Central memory CD8-positive, alpha-beta T cell (primary cell): ENCODE measurements at regions not wholly inside any gene's neighbourhood (a gene's known extent, or its start where the extent isn't known, plus 50 kb on each side); places are given as distances from the start of the nearest gene placed in this dataset.
"Not testable (repeated sequence)": the region's sequence is repeated elsewhere in the genome, so short reads cannot be mapped to it uniquely, and the experiment has no call there.

Experiments used
- ATAC-seq: fragments of 150-1000 bp; cut with Tn5 transposase; replicated peaks from 2 replicates; pipeline ENCODE4 v1.10.0; 2022; ENCODE audit warnings: mild to moderate bottlenecking, moderate FRiP score, moderate number of reproducible peaks; ENCODE audit not compliant: poor library complexity, severe bottlenecking; ENCODE audit errors: extremely low read depth
- DNase-seq, 2 donors: peaks; one replicate each; pipeline ENCODE4 v3.0.0; 2021; ENCODE audit warnings: low spot score in 2 of 2
- H3K27ac Mint-ChIP-seq: one replicate; pipeline ENCODE4 v1.8.0; 2022; ENCODE audit warnings: low read depth, mild to moderate bottlenecking, moderate library complexity, mixed read lengths
- H3K27me3 Mint-ChIP-seq: one replicate; pipeline ENCODE4 v1.8.0; 2022; ENCODE audit warnings: mixed read lengths
- H3K36me3 Mint-ChIP-seq: one replicate; pipeline ENCODE4 v1.8.0; 2022; ENCODE audit warnings: mild to moderate bottlenecking, moderate library complexity, mixed read lengths; ENCODE audit not compliant: insufficient read depth
- H3K4me1 Mint-ChIP-seq: one replicate; pipeline ENCODE4 v1.8.0; 2022; ENCODE audit warnings: mixed read lengths
- H3K4me3 Mint-ChIP-seq: one replicate; pipeline ENCODE4 v1.8.0; 2022; ENCODE audit warnings: mild to moderate bottlenecking, moderate library complexity, mixed read lengths
- H3K9me3 Mint-ChIP-seq: one replicate; pipeline ENCODE4 v1.8.0; 2022; ENCODE audit warnings: mixed read lengths

DNA sequence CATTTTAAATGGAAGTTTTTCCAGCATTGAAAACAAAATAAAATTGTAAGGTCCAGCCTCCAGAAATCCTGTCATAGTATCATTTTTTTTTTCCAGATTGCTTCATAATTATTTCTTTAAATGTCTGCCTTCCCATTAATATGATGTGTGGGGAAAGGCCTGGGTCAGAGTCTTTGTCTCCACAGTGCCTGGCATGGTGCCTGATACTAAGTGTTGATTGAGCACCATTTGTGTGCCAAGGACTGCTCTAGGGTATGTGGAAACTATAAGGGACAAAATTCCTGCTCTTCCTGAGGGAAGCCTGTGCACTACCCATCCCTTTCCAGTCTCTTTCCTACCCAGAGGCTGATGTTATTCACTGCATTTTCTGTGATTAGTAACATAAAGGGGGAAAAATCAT, 53.1 kb upstream of the BEND4 start:
- no peak for ATAC-seq
- Mint-ChIP-seq H3K4me1 (no peaks in the 10 kb centered on the region), H3K36me3 (peaks cover 3% of the 10 kb centered on the region), H3K9me3 (no peaks in the 10 kb centered on the region), H3K27ac (no peak overlapping the region), H3K27me3 (peaks cover 22% of the 10 kb centered on the region), H3K4me3 (no peak overlapping the region)
- DNase-seq, result no peak

DNA sequence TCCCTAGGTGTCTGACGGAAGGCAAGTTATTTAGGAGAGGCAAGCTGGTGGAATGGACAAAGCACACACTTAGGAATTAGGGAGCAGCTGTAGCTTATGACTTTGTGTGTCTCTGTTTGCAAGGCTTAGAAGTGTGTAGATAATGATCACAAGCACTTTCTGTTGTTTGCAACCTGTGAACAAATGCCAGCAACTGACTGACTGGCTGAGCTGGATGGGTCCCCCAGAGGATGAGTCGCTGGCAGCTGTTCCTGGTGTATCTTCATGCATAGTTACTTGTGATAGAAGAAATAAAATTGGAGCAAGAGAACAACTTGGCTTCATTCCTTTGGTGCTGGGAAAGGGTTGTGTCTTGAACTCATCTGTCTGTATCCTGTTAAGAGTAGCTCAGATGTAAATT, 64.2 kb upstream of the BEND4 start:
- Mint-ChIP-seq H3K27ac (no peak overlapping the region), H3K4me1 (no peaks in the 10 kb centered on the region), H3K4me3 (no peak overlapping the region), H3K36me3 (peaks cover 1% of the 10 kb centered on the region), H3K9me3 (no peaks in the 10 kb centered on the region), H3K27me3 (peaks cover 16% of the 10 kb centered on the region)
- ATAC-seq (no peak), DNase-seq (no peak)

DNA sequence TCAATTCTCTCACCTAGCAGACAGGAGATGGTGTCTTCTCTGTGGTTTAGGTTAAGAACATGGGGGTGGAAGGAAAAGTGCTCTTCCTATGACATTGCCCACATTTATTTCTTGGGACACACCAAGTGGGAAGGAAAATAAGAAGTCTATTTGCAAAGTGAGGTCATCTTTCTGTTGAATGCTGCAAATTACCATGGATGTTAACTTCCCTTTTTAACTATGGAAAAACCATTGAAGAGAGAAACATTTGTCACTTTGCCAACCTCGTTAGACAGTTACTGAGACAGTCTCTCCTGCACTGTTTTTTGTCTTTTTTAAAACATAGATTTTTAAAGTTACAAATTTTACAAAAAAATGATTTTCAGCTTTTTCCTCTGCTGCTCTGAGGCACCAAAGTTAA, 72.8 kb upstream of the BEND4 start:
- peaks cover 21% of the 10 kb centered on the region for H3K27me3 Mint-ChIP-seq
- H3K4me3 Mint-ChIP-seq, result no peak overlapping the region
- DNase-seq, result no peak
- H3K36me3 Mint-ChIP-seq, result peaks cover 2% of the 10 kb centered on the region
- H3K9me3 Mint-ChIP-seq, result no peaks in the 10 kb centered on the region
- H3K4me1 Mint-ChIP-seq, result no peaks in the 10 kb centered on the region
- ATAC-seq, result no peak
- no peak overlapping the region for H3K27ac Mint-ChIP-seq

DNA sequence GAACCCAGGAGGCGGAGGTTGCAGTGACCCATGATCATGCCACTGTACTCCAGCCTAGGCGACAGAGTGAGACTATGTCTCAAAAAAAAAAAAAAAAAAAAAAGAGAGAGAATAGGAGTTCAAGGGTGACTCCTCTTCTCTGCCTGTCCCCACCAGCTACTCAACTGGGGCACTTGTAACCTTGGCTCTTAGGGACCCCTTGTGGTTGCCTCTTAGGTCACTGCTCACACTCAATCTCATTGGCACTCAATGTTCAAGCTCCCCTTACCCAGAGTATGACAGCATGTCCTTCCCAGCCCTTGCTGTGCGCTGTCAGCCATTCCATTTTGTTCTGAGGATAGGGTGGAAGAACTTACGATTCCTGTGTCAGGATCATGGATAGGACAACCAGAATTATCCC, 82.4 kb upstream of the BEND4 start:
- no peaks in the 10 kb centered on the region for H3K27me3 Mint-ChIP-seq
- ATAC-seq (no peak), DNase-seq (no peak)
- H3K4me1 Mint-ChIP-seq, result no peaks in the 10 kb centered on the region
- H3K4me3 Mint-ChIP-seq, result no peak overlapping the region
- H3K9me3 Mint-ChIP-seq, result no peaks in the 10 kb centered on the region
- no peaks in the 10 kb centered on the region for H3K36me3 Mint-ChIP-seq
- H3K27ac Mint-ChIP-seq, result no peak overlapping the region

DNA sequence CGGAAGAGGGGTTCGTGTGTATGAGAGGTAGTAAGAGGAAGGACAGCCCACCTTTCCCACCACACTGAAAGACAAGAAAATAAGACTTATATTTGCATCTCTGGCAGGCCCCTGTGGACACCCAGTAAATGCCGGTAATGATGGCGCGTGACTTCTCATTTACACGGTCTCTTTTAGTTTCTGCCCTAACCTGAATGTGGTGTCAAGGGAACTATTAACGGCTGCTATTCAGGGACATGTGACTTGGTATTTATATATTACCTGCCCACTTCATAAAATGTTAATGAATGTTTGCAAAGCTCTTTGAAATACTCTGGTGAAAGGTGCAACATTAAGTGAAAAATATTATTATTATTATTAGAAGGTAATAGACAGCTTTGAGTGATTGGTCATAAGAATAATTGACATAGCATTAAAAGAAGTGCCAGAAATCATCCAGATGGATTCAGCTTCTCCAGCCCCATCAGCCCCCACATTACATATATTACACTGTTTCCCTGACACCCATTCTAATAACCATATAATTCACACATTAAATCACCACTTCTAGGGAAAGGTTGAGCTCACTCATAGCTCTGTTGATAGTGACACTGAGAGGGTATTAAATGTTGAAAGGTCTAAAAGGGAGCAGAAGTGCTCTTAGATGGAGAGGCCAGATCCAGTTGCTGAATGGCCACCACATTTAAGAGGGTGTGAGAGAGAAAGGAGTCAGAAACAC, 83.0 kb upstream of the BEND4 start:
- H3K36me3 Mint-ChIP-seq, result no peaks in the 10 kb centered on the region
- ATAC-seq (no peak), DNase-seq (no peak)
- H3K9me3 Mint-ChIP-seq, result no peaks in the 10 kb centered on the region
- H3K27me3 Mint-ChIP-seq, result no peaks in the 10 kb centered on the region
- H3K4me3 Mint-ChIP-seq, result no peak overlapping the region
- H3K27ac Mint-ChIP-seq, result no peak overlapping the region
- H3K4me1 Mint-ChIP-seq, result no peaks in the 10 kb centered on the region

DNA sequence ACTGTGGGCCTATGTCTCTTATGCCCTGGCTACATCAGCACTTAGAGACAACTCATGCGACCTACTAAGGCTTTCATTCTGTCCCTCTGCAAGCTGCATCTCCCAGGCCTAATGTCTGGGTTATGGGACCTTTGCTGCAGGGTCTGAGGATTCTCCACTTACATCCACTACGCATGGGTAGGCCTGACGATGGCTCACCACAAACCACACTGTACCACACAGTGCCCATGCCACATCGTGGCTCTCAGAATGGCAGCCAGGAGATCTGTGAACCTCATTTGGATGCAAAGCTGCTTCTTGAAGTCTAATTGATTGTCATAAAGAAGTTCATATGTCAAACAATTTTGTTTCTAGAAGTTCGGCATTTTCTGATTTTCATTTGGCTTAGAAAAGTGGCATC, 84.6 kb upstream of the BEND4 start:
- H3K4me1 Mint-ChIP-seq, result no peaks in the 10 kb centered on the region
- DNase-seq (no peak), ATAC-seq (no peak)
- H3K9me3 Mint-ChIP-seq, result no peaks in the 10 kb centered on the region
- H3K36me3 Mint-ChIP-seq, result no peaks in the 10 kb centered on the region
- no peaks in the 10 kb centered on the region for H3K27me3 Mint-ChIP-seq
- H3K4me3 Mint-ChIP-seq, result no peak overlapping the region
- H3K27ac Mint-ChIP-seq, result no peak overlapping the region

DNA sequence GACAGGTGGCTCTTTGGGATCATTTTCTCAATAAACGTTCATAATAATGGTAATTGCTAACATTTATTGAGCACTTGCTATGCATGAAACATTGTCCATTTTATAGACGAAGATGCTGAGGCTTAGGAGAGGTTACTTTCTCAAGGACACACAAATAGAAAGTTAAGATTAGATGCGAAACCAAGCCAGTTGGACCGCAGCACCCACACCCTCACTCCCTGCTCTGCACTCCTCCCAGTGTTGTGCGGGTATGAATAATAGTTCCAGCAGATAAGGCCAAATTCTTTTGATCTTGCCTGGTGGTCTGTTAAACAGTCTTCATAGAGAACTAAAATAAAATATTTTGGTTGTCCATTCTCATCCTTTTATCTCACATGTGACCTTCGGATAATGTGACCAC, 85.0 kb upstream of the BEND4 start:
- no peaks in the 10 kb centered on the region for H3K4me1 Mint-ChIP-seq
- no peaks in the 10 kb centered on the region for H3K9me3 Mint-ChIP-seq
- H3K27me3 Mint-ChIP-seq, result no peaks in the 10 kb centered on the region
- H3K36me3 Mint-ChIP-seq, result no peaks in the 10 kb centered on the region
- H3K27ac Mint-ChIP-seq, result no peak overlapping the region
- DNase-seq (no peak), ATAC-seq (no peak)
- H3K4me3 Mint-ChIP-seq, result no peak overlapping the region

DNA sequence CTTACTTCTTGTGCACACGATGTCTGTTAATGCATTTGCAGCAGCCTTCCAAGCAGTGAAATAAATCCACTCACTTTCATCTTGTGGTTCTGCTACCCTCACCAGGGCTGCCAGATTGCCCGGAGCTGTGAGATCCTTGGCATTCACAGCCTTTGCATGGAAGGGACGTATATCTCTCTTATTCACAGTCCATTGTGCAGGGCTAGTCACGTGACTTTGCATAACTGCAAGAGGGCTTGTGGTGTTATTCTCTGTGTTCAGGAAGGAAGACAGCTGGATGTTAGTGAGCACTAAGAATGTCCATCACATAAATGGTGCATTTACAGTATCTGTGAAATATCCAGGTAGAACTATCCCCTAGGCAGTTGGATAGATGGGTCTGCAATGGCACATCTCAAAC, 96.5 kb upstream of the BEND4 start:
- DNase-seq (no peak), ATAC-seq (no peak)
- no peak overlapping the region for H3K4me3 Mint-ChIP-seq
- H3K27me3 Mint-ChIP-seq, result peaks cover 31% of the 10 kb centered on the region
- no peaks in the 10 kb centered on the region for H3K36me3 Mint-ChIP-seq
- H3K9me3 Mint-ChIP-seq, result no peaks in the 10 kb centered on the region
- H3K27ac Mint-ChIP-seq, result no peak overlapping the region
- H3K4me1 Mint-ChIP-seq, result no peaks in the 10 kb centered on the region

DNA sequence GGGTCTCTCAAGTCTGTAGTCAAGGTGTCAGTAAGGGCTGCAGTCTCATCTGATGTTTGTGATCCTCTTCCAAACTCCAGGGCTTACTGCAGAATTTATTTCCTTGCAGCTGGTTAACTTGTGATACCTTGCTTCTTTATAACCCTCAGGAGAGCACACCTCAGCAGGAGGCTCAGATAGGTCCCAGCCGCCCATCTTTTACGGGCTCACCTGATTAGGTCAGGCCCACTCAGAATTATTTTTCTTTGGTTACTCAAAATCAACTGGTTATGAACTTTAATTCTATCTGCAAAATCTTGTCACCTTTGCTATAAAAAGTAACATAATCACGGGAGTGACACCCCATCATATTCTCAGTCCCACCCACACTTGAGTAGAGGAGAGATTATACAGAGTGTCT, 99.9 kb upstream of the BEND4 start:
- ATAC-seq (no peak), DNase-seq (no peak)
- H3K4me1 Mint-ChIP-seq, result no peaks in the 10 kb centered on the region
- no peaks in the 10 kb centered on the region for H3K36me3 Mint-ChIP-seq
- H3K4me3 Mint-ChIP-seq, result no peak overlapping the region
- H3K9me3 Mint-ChIP-seq, result no peaks in the 10 kb centered on the region
- peaks cover 27% of the 10 kb centered on the region for H3K27me3 Mint-ChIP-seq
- no peak overlapping the region for H3K27ac Mint-ChIP-seq

DNA sequence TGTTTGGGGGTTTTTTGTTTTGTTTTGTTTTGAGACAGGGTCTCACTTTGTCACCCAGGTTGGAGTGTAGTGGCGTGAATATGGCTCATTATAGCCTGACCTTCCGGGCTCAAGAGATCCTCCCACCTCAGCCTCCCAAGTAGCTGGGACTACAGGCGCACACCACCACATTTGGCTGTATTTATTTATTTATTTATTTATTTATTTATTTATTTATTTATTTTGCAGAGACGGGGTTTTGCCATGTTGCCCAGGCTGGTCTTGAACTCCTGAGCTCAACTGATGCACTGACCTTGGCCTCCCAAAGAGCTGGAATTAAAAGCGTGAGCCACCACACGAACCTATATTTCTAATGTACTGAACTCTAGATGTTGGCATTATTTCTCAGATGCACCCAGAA, 105.2 kb upstream of the BEND4 start:
- not testable (repeated sequence) for ATAC-seq

DNA sequence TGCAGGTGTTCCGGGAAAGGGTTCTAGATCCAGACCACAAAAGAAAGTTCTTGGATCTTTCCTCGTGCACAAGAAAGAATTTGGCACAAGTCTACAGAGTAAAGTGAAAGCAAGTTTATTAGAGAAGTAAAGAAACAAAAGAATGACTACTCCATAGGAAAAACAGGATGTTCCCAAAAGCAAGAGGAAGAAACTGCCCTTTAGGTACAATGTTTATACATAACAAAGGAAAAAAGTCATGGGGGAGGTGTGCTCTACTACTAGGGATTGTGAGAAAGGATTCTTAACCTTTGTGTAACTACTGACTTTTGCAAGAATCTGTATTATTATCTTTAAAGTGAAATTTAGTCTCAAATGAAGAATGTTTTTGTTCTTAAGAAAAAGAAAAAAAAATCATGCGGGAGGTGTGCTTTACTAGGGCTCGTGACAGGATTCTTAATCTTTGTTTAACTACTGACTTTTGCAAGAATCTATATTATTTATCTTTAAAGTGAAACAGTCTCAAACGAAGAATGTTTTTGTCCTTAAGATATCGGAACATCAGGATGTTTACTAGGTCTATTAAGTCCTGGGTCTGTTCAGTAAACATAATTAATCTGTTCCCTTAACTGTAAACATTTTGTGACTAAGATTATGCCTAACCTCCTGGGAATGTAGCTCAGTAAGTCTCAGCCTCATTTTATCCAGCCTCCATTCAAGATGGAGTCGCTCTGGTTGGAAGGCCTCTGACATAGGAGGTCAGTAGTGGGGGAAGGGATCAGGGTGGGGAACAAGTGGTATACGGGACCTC, 110.4 kb upstream of the BEND4 start:
- DNase-seq, result no peak
- Mint-ChIP-seq H3K4me3 (no peak overlapping the region), H3K27ac (no peak overlapping the region), H3K9me3 (no peaks in the 10 kb centered on the region), H3K27me3 (peaks cover 22% of the 10 kb centered on the region), H3K36me3 (peaks cover 3% of the 10 kb centered on the region), H3K4me1 (no peaks in the 10 kb centered on the region)
- no peak for ATAC-seq

More for the DNA sequence above, 105.2 kb upstream of the BEND4 start:
- not testable (repeated sequence) for H3K36me3 Mint-ChIP-seq, H3K27ac Mint-ChIP-seq, H3K4me1 Mint-ChIP-seq, DNase-seq, H3K9me3 Mint-ChIP-seq, H3K4me3 Mint-ChIP-seq
- H3K27me3 Mint-ChIP-seq, result peaks cover 15% of the 10 kb centered on the region

DNA sequence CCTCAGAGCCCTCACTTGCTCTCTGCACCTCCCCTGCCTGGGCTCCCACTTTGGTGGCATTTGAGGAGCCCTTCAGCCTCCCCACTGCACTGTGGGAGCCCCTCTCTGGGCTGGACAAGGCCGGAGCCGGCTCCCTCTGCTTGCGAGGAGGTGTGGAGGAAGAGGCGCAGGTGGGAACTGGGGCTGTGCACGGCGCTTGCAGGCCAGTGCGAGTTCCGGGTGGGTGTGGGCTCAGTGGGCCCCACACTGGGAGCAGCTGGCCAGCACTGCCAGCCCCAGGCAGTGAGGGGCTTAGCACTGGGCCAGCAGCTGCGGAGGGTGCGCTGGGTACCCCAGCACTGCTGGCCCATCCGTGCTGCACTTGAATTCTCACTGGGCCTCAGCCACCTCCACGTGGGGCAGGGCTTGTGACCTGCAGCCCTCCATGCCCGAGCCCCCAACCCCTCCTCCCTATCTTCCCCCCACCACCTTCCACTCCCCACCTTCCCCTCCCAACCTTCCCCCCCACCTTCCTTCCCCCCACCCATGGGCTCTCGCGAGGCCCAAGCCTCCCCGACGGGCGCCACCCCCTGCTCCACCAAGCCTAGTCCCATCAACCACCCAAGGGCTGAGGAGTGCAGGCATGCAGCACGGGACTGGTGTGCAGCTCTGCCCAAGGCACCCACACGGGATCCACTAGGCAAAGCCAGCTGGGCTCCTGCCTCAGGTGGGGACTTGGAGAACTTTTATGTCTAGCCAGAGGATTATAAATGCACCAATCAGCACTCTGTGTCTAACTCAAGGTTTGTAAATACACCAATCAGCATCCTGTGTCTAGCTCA, 113.5 kb upstream of the BEND4 start:
- Mint-ChIP-seq H3K9me3 (no peaks in the 10 kb centered on the region), H3K27me3 (peaks cover 22% of the 10 kb centered on the region), H3K4me1 (no peaks in the 10 kb centered on the region), H3K4me3 (no peak overlapping the region), H3K27ac (no peak overlapping the region), H3K36me3 (peaks cover 3% of the 10 kb centered on the region)
- ATAC-seq (no peak), DNase-seq (no peak)
